Stimulated activated CD4-positive, alpha-beta T cell treated with anti-CD3 and anti-CD28 coated beads, Interleukin-2, amount 100 ng/mL, for 48 hours (primary cell): ENCODE measurements at regions not wholly inside any gene's neighbourhood (a gene's known extent, or its start where the extent isn't known, plus 50 kb on each side); places are given as distances from the start of the nearest gene placed in this dataset.
"Not testable (repeated sequence)": the region's sequence is repeated elsewhere in the genome, so short reads cannot be mapped to it uniquely, and the experiment has no call there.

Experiments used
- DNase-seq, 2 donors: peaks; one replicate each; pipeline ENCODE4 v3.0.0-alpha.2; 2020

DNA sequence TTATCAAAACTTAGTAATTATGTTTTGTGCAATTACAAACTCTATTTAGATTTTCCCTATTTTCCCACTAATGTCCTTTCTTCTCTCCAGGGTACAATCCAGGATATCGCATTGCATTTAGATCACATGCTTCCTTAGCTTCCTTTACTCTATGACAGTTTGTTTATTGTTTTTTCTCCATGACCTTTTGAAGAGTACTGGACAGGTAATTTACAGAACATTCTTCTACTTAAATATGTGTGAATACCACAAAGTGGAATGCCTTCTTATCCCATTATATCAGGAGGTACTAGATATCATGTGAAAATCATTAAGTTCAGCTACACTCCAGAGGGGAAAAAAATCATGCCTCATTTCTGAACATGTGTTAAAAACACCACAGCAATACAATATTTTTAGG, 776.6 kb upstream of the CDH9 start:
- DNase-seq, result no peak

DNA sequence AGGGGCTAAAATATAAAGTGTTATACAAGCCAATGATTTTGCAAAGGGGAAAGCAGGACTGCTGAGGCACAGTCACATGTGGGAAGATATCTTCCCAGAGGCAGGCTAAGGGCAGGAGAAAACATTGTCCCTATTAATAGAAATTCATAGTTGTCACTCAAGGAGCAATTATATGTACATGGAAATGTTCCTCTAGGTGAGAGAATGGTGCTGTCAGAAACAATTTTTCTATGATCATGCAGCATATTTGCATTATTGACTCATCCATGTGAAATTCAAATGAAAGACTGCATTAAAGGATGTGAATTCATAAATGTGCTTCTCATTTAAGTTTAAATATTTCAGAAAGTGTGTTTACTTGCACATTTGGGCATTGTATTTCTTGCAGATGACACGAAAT, 775.9 kb upstream of the CDH9 start:
- no peak for DNase-seq

DNA sequence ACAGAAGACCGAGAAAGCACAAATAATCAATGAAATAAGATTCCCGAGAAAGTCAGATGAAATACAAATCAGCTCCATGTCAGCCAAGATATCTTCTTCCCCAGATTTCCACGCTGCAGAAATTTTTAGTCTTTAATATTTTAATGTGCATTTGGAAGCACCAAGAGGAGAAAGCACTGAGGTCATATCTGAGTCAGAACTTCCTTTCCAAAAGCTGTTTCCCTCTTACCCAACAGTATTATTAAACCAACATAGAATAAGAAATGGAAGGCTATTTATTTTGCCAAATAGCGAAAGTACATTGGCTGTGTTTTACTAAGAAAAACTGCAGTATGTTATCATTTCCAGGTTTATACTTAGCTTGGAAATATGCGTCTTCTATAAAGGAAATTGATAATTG, 772.1 kb upstream of the CDH9 start:
- DNase-seq, result no peak

DNA sequence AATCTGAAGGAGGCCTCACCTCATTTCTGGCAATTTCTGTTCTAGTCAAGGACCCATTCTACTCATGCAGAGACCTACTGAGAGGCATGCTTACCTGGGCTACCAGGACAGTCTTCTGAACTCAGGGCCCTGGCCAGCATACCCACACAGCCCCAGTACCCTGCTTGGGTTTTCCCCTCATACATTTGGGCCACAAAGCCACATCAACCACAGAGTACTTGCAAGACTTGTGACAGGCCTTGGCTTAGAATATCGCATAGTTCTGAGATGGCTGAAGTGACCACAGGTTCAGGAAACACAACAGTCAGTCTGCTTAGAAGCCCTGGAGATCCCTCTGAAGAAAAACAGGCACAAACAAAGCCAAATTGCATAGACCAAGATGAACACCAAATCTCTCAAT, 758.8 kb upstream of the CDH9 start:
- no peak for DNase-seq

DNA sequence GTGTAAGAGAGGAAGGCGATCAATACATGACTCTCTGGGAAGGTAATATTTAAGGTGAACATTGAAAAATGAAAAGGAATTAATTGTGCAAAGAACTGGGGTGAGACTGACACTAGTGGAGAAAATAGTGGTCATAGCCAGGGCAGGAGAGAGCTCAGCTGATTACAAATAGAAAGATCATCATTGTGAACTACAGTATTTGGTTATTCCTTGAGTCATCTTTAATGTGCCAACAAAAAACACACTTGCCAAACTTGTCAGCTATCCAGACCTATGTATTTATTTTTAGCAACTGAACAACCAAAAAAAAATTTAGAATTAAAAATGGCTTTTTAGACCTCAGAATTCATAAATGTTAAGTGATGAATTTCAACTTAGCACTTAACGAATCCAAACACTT, 749.8 kb upstream of the CDH9 start:
- DNase-seq, result no peak

DNA sequence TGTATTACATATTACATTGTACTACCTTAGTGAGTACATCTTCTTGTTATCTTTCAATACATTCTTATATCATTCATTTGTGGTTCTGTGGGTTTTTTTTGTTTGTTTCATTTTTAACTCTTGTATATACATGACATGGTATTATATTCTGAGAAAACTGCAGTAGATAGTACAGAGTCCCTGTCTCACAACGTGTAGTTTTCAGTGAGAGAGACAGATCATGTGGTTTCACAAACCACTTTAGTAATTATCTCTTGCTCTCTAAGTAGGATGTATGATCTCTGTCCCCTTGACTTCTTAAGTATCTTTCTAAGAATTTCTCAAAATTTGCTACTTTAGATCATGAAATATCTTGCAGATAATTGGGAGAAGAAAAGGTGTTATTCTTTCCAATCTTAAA, 745.9 kb upstream of the CDH9 start:
- no peak for DNase-seq

DNA sequence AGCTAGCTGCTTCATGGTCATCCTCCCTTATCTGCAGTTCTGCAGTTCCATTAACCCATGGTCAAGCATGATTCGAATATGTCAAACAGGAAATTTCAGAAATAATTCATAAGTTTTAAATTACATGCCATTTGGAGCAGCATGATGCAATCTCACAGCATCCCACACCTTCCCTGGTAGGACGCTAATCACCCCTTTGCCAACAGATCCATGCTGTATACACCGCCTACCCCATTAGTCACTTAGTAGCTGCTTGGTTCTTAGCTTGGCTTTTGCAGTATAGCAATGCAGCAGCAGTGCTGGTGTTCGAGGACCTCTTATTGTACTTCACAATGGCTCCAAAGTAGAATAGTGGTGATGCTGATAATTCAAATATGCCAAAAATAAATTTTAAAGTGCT, 739.7 kb upstream of the CDH9 start:
- DNase-seq, result no peak

DNA sequence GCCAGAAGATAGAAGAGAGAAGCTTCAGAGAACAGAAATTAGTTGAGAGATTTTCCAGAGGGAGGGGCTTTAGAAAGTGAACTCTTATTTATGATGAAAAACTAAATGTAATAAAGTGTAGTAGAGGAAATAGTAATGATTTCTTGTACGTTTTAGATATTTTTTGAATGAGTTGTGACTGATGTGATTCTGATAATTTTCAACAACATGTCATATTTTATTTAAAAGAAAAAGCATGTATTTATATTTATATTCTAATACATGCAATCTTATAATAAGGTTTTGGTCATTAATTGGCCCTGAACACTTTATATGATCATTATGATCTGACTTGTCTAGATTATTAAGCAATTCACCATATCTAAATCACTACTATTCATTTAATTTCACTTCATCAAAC, 735.2 kb upstream of the CDH9 start:
- no peak for DNase-seq

DNA sequence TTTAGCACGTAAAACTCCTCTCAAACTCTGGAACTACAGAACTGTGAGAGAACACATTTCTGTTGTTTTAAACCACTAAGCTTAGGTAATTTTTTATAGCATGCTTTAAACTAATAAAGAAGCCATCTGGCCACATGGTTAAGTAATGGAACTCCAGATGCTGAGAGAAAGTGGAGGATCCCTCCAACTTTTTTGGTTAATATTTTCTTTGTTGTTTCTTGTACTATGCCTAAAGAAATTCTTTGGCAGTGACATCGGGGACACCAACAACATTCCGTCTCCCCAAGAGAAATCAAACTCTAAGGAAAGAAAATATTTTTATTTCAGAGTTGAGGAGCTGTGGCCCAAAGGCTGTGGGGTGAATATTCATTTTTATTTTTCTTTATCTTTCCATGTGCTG, 734.8 kb upstream of the CDH9 start:
- DNase-seq, result no peak

DNA sequence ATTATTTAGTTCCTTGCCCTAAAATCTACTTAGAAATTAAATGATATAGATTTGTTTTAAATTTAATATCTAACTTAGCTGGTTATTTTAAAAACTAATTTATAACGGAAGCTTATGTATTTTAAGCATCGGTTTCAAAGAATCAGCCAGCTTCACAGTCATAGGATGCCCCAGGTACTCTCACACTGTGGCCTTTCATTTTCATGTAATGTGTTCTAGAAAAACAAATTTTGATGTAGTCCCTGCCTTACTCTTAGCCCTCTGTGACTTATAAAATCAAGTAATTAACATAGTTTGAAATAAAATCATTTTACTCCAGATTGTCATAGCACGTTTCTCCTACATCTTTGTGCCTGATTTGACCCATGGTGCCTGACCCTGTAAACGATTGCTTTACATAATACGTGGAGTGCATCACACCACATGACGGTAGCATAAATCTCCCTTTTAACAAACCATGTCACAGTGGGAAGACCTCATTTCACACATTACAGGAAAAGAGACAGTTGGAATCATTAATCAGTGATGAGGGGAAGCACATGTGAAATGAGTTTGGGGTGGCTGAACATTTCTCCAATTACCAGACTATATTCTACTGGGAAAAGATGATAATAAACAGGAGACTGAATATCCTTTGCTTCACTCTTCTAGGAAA, 731.5 kb upstream of the CDH9 start:
- no peak for DNase-seq

DNA sequence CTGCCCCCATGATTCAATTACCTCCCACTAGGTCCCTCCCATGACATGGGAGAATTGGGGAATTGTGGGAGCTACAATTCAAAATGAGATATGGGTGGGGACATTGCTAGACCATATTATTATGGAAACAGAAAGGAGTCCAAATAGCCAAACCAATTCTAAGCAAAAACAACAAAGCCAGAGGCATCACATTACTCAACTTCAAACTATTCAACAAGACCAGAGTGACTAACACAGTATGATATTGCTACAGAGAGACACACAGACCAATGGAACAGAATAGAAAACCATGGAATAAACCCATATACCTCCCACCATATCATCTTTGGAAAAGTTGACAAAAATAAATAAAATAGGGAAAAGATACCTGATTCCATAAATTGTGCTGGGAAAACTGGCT, 710.5 kb upstream of the CDH9 start:
- DNase-seq, result no peak

DNA sequence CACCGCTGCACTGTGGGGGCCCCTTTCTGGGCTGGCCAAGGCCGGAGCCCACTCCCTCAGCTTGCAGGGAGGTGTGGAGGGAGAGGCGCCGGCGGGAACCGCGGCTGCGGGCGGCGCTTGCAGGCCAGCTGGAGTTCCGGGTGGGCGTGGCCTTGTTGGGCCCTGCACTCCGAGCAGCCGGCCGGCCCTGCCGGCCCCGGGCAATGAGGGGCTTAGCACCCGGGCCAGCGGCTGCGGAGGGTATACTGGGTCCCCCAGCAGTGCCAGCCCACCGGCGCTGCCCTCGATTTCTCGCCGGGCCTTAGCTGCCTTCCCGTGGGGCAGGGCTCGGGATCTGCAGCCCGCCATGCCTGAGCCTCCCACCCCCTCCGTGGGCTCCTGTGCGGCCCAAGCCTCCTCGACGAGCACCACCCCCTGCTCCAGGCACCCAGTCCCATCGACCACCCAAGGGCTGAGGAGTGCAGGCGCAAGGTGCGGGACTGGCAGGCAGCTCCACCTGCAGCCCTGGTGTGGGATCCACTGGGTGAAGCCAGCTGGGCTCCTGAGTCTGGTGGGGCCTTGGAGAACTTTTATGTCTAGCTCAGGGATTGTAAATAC, 705.1 kb upstream of the CDH9 start:
- DNase-seq, result not testable (repeated sequence)

DNA sequence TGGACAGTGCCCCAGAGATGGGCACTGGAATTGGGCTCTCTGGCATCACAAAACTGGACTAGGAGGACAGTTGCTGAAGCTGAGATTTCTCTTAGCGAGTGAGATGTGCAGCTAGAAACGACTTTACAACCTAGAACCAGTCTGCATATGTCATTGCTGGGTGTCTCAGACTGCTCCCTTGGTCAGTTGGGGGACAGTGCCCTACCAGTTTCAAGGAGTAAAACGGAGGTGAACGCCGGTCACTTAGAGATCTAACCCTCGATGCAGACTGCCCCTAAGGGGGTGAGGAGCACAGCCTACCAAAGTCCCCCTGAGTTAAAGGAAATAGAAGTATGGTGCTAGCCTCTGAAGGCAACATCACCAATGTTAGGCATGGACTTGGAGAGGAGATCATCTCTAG, 704.4 kb upstream of the CDH9 start:
- DNase-seq, result no peak

DNA sequence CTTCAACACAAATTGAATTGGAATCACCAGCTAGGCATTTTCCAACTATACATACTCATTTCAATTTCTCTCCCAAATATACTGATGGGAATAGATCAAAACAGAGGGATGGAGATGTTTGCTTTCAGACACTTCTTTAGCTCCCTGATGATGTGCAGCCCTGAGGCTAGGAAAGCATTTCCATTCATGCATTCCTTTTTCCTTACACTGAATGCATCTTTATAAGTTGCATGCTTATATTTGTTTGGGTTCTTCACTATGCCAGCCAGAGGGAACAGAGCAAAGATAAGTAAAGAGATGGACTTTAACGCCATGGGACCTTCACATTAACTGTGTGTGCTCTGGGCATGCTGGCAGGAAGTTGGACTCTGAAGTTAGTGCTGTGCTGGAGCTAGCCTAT, 696.5 kb upstream of the CDH9 start:
- DNase-seq, result no peak

DNA sequence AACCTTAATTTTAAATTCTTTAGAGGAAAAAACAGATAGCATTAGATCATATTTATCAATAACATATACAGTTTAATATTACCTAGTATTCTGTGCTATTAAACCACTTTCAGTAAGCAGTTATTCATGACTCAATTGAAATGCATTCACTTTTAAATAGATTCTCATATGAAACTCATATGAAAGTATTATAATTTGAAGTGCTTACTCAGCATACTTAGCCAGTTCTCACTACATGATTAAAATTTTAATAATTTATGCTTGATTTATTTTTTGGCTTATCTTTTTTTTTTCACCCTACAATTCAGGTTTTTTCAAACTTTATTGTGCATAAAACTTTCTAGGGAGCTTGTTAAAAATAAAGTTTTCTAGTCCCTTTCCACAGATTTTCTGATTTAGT, 694.9 kb upstream of the CDH9 start:
- no peak for DNase-seq

DNA sequence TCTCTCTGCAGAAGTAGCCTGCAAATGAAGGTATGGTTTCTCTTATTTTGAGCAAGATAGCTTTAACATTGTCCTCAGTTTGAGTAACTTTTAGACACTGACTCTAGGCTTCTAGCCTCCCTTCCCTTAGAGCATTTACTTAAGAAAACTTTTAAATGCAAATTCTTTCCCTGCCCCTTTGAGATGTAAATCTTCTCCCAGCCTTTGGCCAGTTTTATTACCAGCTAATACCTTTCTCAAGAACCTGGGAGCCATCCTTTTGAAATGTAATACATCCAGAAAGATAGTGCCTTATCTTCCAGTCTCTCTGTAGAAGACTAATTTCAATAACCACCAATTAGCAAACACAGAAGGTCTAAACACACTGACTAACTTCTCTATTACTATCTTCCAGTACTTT, 688.9 kb upstream of the CDH9 start:
- DNase-seq, result no peak

DNA sequence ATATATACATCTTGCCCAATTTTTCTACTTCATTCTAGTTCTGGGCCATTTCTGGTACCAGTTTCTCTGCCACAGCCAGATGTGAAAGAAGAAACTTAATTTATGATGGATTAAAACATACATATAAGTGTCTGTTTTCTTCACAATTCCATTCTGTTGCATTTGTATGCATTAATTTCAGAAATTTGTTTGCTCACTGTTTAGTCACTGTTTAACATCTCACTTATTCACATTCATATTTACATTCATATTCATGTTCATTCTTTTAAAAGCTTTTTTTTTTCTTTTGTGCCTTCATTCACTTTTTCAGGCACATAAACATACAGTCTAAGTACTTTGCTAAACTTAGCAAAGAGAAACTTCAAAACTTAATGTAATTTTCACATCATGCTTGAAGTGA, 684.0 kb upstream of the CDH9 start:
- no peak for DNase-seq

DNA sequence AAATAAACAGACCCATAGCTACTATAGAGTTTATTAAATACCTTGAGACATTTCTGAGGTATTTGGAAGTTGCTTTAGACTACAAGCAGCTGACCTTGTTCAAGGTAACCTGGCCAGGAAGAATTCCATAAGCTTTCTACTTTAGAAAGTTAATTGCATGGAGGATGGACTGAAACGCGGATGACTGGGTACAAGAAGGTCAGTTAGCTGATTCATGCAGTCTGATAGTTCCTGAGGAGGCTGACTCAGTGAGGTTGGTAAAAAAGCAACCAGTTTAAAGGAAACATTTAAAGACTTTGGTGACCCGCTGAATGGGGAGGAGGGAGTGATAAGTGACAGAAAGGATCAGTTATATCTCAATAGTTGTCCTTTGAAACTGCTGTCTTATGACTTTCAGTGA, 670.1 kb upstream of the CDH9 start:
- no peak for DNase-seq

DNA sequence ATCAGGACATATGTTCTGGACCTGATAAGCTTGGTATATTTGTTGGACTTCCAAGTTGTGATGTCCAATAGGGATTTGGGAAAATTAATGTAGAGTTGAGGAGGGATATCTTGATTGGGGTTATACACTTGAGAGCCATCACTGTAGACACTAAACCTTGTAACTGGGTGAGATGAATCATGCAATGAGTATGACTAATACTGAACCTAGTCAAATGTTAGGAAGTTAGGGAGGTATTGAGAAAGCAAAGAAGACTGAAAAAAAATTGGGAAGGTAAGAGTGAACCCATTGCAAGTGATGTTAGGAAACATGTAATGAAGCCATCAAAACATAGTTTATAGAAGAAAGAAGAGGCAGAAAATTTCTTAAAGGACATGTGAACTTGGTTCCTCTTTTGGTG, 668.4 kb upstream of the CDH9 start:
- DNase-seq, result no peak

DNA sequence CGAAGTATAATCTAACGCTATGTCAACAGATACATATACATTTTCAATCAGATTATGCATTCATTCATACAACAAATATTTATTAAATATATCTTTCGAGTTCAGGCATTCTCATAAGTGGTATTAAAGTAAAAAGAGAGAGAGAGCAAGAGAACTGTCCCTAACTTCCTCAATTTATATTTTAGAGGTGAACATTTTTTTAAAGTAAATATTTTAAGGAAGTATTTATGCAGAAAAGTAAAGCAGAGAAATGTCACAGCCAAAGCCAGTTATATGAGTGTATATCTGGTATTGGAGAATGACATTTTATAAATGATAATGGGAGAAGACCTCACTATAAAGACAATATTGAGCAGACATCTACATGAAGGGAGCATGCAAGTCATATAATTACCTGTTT, 667.3 kb upstream of the CDH9 start:
- no peak for DNase-seq

DNA sequence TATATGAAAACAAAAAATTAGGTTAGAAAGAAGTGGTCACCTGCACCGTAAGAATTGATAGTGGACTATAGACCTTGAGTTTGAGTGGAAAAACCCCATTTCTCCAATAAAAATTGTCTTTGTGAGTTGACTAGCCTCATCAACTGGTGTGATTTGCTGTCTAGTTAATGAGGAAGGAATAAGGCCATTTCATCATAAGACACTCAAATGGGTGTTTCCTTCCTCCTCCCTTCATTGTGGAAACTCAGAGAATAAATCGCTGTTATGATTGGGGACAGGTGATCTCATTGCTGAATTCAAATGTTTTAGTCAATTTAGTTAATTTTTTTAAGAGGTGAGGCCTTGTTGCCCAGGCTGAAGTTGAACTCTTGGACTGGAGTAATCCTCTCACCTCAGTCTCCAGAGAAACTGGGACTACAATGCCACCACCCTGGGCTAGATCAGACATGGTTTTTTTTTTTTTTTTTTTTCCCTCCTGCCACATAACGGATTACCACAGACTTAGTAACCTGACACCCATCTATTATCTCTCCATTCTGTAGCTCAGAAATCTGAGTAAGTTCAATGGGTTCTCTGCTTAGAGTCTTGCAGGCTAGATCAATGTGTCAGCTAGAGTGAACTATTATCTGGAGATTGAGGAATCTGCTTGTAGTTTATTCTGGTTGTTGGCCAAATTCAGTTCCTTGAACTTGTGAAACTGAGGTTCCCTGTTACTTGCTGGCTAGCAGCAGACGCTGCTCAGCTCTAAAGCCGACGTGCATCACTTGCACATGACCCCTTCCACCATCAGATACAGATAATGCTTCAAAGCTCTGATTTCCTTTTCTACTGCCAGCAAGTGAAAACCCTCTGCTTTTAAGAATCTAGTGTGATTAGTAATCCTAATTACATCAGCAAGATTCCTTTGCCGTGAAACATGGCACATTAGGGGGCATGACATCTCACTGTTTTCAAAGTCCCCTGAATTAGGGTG, 663.8 kb upstream of the CDH9 start:
- DNase-seq, result no peak

DNA sequence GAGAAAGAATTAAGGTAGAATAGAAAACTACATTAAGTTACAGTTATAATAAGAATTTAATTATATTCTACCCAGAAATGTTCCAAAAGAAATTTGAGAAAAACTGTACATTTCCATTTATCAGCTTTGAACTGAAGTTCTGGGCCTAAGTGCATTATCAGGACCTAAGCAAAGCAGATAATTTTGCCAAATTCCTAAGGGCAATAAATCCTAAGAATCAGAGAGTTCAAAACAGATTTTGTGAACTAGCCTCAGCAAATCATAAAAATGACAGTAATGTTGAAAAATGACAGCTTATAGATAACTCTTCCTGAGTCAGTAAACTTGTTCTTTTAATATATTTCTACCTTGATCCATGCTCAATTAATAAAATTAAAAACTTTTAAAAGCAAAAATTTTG, 662.1 kb upstream of the CDH9 start:
- no peak for DNase-seq

DNA sequence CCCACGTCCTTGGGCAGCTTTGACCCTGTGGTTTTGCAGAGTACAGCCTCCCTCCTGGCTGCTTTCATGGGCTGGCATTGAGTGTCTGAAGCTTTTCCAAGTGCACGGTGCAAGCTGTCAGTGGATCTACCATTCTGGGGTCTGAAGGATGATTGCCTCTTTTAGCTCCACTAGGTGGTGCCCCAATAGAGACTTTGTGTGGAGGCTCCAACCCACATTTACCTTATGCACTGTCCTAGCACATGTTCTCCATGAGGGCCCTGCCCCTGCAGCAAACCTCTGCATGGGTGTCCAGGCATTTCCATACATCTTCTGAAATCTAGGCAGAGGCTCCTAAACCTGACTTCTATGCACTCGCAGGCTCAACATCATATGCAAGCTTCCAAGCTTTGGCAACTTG, 644.2 kb upstream of the CDH9 start:
- no peak for DNase-seq

DNA sequence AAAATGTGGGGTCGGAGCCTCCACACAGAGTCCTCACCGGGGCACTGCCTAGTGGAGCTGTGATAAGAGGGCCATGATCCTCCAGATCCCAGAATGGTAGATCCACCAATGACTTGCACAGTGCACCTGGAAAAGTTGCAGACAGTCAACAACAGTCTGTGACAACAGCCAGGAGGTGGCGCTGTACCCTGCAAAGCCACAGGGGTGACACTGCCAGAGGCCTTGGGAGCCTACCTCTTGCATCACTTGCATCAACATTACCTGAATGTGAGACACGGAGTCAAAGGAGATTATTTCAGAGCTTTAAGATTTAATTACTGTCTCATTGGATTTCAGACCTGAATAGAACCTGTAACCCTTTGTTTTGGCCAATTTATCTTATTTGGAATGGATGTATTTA, 614.1 kb upstream of the CDH9 start:
- no peak for DNase-seq
